ENCODE measurements at regions not wholly inside any gene's neighbourhood (a gene's known extent, or its start where the extent isn't known, plus 50 kb on each side); places are given as distances from the start of the nearest gene placed in this dataset.
"Not testable (repeated sequence)": the region's sequence is repeated elsewhere in the genome, so short reads cannot be mapped to it uniquely, and the experiment has no call there.

DNA sequence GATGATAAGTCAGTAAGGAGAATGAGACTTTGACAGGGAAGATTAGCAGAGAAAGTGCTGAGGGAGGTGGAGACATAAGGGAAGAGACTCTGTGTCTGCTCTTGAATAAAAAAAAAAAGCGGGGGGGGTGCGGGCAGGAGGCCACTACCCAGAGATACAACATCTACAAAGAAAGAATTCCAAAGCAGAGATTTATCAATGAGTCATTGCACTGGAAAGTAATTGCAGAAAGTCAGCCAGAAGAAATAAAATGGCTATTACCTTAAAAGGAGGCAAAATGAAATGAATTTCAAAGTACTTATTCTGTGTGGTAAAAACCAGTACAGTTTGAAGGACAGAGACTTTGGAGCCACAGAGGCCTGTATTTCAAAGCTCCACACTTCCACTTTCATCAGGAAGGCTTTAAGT lies 267.1 kb upstream of the PRKD1 start:
- H3K9me3 ChIP-seq (ENCODE audit: insufficient read depth, low read depth, low read length): no peaks in the 10 kb centered on the region
- H3K4me2 ChIP-seq (ENCODE audit: low read depth, low read length, poor library complexity, severe bottlenecking): no peak overlapping the region
- TF ChIP-seq, protein P1, sequence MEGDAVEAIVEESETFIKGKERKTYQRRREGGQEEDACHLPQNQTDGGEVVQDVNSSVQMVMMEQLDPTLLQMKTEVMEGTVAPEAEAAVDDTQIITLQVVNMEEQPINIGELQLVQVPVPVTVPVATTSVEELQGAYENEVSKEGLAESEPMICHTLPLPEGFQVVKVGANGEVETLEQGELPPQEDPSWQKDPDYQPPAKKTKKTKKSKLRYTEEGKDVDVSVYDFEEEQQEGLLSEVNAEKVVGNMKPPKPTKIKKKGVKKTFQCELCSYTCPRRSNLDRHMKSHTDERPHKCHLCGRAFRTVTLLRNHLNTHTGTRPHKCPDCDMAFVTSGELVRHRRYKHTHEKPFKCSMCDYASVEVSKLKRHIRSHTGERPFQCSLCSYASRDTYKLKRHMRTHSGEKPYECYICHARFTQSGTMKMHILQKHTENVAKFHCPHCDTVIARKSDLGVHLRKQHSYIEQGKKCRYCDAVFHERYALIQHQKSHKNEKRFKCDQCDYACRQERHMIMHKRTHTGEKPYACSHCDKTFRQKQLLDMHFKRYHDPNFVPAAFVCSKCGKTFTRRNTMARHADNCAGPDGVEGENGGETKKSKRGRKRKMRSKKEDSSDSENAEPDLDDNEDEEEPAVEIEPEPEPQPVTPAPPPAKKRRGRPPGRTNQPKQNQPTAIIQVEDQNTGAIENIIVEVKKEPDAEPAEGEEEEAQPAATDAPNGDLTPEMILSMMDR (conservative IDR thresholded peaks at IDR 0.05; ENCODE audit: low read length): no peak
- TF ChIP-seq EZH2phosphoT487 (IDR thresholded peaks at IDR 0.05; ENCODE audit: borderline replicate concordance): no peak
- no peaks in the 10 kb centered on the region for H3F3A ChIP-seq (ENCODE audit: low read depth)
- no peaks in the 10 kb centered on the region for H3K79me2 ChIP-seq (ENCODE audit: insufficient read depth, low read length)
- no peak overlapping the region for H2AFZ ChIP-seq (ENCODE audit: low read length)
- no peak overlapping the region for H3K4me3 ChIP-seq (ENCODE audit: low read length, poor library complexity, severe bottlenecking)
- H3K36me3 ChIP-seq (ENCODE audit: insufficient read depth, low read length): no peaks in the 10 kb centered on the region
- H3K9ac ChIP-seq (ENCODE audit: low read depth, low read length, poor library complexity, severe bottlenecking): no peak overlapping the region
- H3K4me1 ChIP-seq (ENCODE audit: insufficient read depth, low read length, poor library complexity, severe bottlenecking): no peaks in the 10 kb centered on the region
- no peaks in the 10 kb centered on the region for H3K9me2 ChIP-seq (replicated peaks; ENCODE audit: low read depth, low read length)
- H4K20me1 ChIP-seq (ENCODE audit: insufficient read depth, low read length, poor library complexity, severe bottlenecking): no peaks in the 10 kb centered on the region
- H3K27me3 ChIP-seq (ENCODE audit: insufficient read depth, low read length, poor library complexity, severe bottlenecking): no peaks in the 10 kb centered on the region

- no peaks in the 10 kb centered on the region for H3K27me3 ChIP-seq (ENCODE audit: insufficient read depth, low read length, poor library complexity, severe bottlenecking)
- no peaks in the 10 kb centered on the region for H3K9me2 ChIP-seq (replicated peaks; ENCODE audit: low read depth, low read length)
- no peaks in the 10 kb centered on the region for H3K36me3 ChIP-seq (ENCODE audit: insufficient read depth, low read length)
- no peaks in the 10 kb centered on the region for H3K79me2 ChIP-seq (ENCODE audit: insufficient read depth, low read length)
- no peak overlapping the region for H3K9ac ChIP-seq (ENCODE audit: low read depth, low read length, poor library complexity, severe bottlenecking)
- H3F3A ChIP-seq (ENCODE audit: low read depth): no peaks in the 10 kb centered on the region
- no peak overlapping the region for H3K4me3 ChIP-seq (ENCODE audit: low read length, poor library complexity, severe bottlenecking)
- no peaks in the 10 kb centered on the region for H3K4me1 ChIP-seq (ENCODE audit: insufficient read depth, low read length, poor library complexity, severe bottlenecking)
- H2AFZ ChIP-seq (ENCODE audit: low read length): no peak overlapping the region
- H3K9me3 ChIP-seq (ENCODE audit: insufficient read depth, low read depth, low read length): no peaks in the 10 kb centered on the region
- TF ChIP-seq EZH2phosphoT487 (IDR thresholded peaks at IDR 0.05; ENCODE audit: borderline replicate concordance): no peak
- TF ChIP-seq, protein P1 (conservative IDR thresholded peaks at IDR 0.05; ENCODE audit: low read length): no peak
- H4K20me1 ChIP-seq (ENCODE audit: insufficient read depth, low read length, poor library complexity, severe bottlenecking): no peaks in the 10 kb centered on the region
- no peak overlapping the region for H3K4me2 ChIP-seq (ENCODE audit: low read depth, low read length, poor library complexity, severe bottlenecking)
These were observed 268.3 kb upstream of the PRKD1 start for GRCh38 chr14:30195941-30196340.

GRCh38 chr14:30196861-30197260 lies 269.2 kb upstream of the PRKD1 start:
- no peak for TF ChIP-seq EZH2phosphoT487 (IDR thresholded peaks at IDR 0.05; ENCODE audit: borderline replicate concordance)
- TF ChIP-seq, protein P1 (conservative IDR thresholded peaks at IDR 0.05; ENCODE audit: low read length): no peak

GRCh38 chr14:30198720-30199119 lies 271.1 kb upstream of the PRKD1 start:
- H3K79me2 ChIP-seq (ENCODE audit: insufficient read depth, low read length); H3K4me3 ChIP-seq (ENCODE audit: low read length, poor library complexity, severe bottlenecking); H3F3A ChIP-seq (ENCODE audit: low read depth); H3K4me1 ChIP-seq (ENCODE audit: insufficient read depth, low read length, poor library complexity, severe bottlenecking); H4K20me1 ChIP-seq (ENCODE audit: insufficient read depth, low read length, poor library complexity, severe bottlenecking); H3K9me2 ChIP-seq (replicated peaks; ENCODE audit: low read depth, low read length); H3K9me3 ChIP-seq (ENCODE audit: insufficient read depth, low read depth, low read length); H3K27me3 ChIP-seq (ENCODE audit: insufficient read depth, low read length, poor library complexity, severe bottlenecking); H3K4me2 ChIP-seq (ENCODE audit: low read depth, low read length, poor library complexity, severe bottlenecking); H3K9ac ChIP-seq (ENCODE audit: low read depth, low read length, poor library complexity, severe bottlenecking); H2AFZ ChIP-seq (ENCODE audit: low read length); H3K36me3 ChIP-seq (ENCODE audit: insufficient read depth, low read length): not testable (repeated sequence)

More at GRCh38 chr14:30196861-30197260, 269.2 kb upstream of the PRKD1 start:
- H3K9me2 ChIP-seq (replicated peaks; ENCODE audit: low read depth, low read length): no peaks in the 10 kb centered on the region
- H3K27me3 ChIP-seq (ENCODE audit: insufficient read depth, low read length, poor library complexity, severe bottlenecking): no peaks in the 10 kb centered on the region
- H3K4me1 ChIP-seq (ENCODE audit: insufficient read depth, low read length, poor library complexity, severe bottlenecking): no peaks in the 10 kb centered on the region
- H3K9me3 ChIP-seq (ENCODE audit: insufficient read depth, low read depth, low read length): no peaks in the 10 kb centered on the region
- no peak overlapping the region for H3K4me3 ChIP-seq (ENCODE audit: low read length, poor library complexity, severe bottlenecking)
- H3K36me3 ChIP-seq (ENCODE audit: insufficient read depth, low read length): no peaks in the 10 kb centered on the region
- no peak overlapping the region for H3K9ac ChIP-seq (ENCODE audit: low read depth, low read length, poor library complexity, severe bottlenecking)
- no peak overlapping the region for H2AFZ ChIP-seq (ENCODE audit: low read length)
- no peaks in the 10 kb centered on the region for H4K20me1 ChIP-seq (ENCODE audit: insufficient read depth, low read length, poor library complexity, severe bottlenecking)
- no peak overlapping the region for H3K4me2 ChIP-seq (ENCODE audit: low read depth, low read length, poor library complexity, severe bottlenecking)
- no peaks in the 10 kb centered on the region for H3K79me2 ChIP-seq (ENCODE audit: insufficient read depth, low read length)
- no peaks in the 10 kb centered on the region for H3F3A ChIP-seq (ENCODE audit: low read depth)

Data from Loucy (cell line).